Esophagus muscularis mucosa (tissue), 4 donors: ENCODE measurements at regions not wholly inside any gene's neighbourhood (a gene's known extent, or its start where the extent isn't known, plus 50 kb on each side); places are given as distances from the start of the nearest gene placed in this dataset.
"Not testable (repeated sequence)": the region's sequence is repeated elsewhere in the genome, so short reads cannot be mapped to it uniquely, and the experiment has no call there.

Experiments used
- DNase-seq: peaks from one replicate; pipeline ENCODE4 v3.0.0-alpha.2; 2017; ENCODE audit errors: extremely low spot score
- H3K27ac ChIP-seq, 4 donors: fragments of 200-600 bp; sonication (generic); replicated peaks in 1 of 4; 1 replicate in 3 of 4; 2 replicates in 1 of 4; pipeline ENCODE4 v1.5.1; 2016 to 2019; ENCODE audit warnings: mild to moderate bottlenecking in 1 of 4
- H3K27me3 ChIP-seq, 4 donors: fragments of 200-600 bp; sonication (generic); one replicate each; pipeline versions ENCODE4 v1.5.1 to v1.6.0; 2016 to 2019
- H3K36me3 ChIP-seq, 4 donors: fragments of 200-600 bp; sonication (generic); one replicate each; pipeline ENCODE4 v1.5.1; 2016 to 2019
- H3K4me1 ChIP-seq, 4 donors: fragments of 200-600 bp; sonication (generic); one replicate each; pipeline ENCODE4 v1.5.1; 2016 to 2019
- H3K4me3 ChIP-seq, 4 donors: fragments of 200-600 bp; sonication (generic); 1 replicate in 2 of 4; 2 replicates in 2 of 4; pipeline ENCODE4 v1.5.1; 2016 to 2019; ENCODE audit warnings: mild to moderate bottlenecking in 4 of 4, moderate library complexity in 1 of 4
- H3K9me3 ChIP-seq, 4 donors: fragments of 200-600 bp; sonication (generic); 1 replicate in 3 of 4; 2 replicates in 1 of 4; pipeline ENCODE4 v1.5.1; 2016 to 2019
- EP300 ChIP-seq: sonication (generic); formaldehyde crosslinking; IDR thresholded peaks from one replicate; pipeline ENCODE4 v1.6.1; 2017; ENCODE audit warnings: antibody characterized with exemption
- POLR2A ChIP-seq: fragments of 450-650 bp; IDR thresholded peaks from one replicate; pipeline ENCODE4 v1.6.1; 2017; ENCODE audit warnings: antibody characterized with exemption, moderate library complexity, mild to moderate bottlenecking, low read depth
- POLR2AphosphoS5 ChIP-seq, 2 donors: sonication (generic); formaldehyde crosslinking; IDR thresholded peaks; one replicate each; pipeline ENCODE4 v1.6.1; 2017; ENCODE audit warnings: antibody characterized with exemption in 2 of 2
- WGBS: methylation state at CpG from one replicate; pipeline ENCODE4 v1.1.5; 2018; 5-methylcytosine and 5-hydroxymethylcytosine counted together
- intact Hi-C: fragments of 100-400 bp; cut with DNase I; formaldehyde crosslinking; loops from one replicate; pipeline ENCODE4 v1.15.1; 2023
- TF ChIP-seq, protein P1 (sequence below), 3 experiments: fragments of 200-600 bp in 2 of 3; fragments of 450-650 bp in 1 of 3; sonication (generic) in 2 of 3; IDR thresholded peaks; one replicate each; pipeline ENCODE4 v1.5.1; 2017 to 2019; ENCODE audit warnings: antibody characterized with exemption in 3 of 3, mild to moderate bottlenecking in 2 of 3, moderate library complexity in 1 of 3

DNA sequence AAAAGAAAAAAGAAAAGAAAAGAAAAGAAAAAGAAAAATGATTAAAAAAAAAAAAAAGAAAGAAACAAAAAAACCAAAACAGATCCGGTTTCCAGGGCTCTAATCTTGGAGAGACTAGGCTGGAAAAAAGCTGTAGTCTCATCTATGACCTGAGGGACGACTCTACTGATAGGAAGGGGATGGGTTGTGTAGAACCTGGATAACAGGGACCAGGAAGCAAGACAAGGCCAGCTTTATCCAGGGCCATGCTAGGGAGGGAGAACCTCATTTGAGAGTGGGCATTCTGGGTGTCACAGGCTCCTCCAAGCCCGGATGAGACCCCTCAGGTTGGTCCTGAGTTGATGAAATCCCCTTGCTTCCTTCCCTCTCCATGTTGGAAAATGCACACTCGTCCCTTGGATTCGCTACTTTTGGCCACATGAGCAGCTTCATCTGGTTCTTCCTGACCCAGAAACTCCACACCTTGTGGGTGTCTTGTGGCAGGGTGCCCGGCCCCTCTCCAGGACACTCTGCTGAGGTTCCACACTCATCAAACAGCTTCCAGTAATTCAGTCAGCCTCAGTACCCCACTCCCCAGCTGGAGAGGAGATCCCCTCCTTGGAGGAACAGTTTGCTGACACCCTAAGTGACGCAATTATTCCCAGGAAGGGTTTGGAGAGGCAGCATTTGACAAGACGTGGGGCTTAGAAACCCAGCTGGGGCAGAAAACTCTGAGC is 71.1 kb upstream of the LHFPL2 start:
- no peaks in the 10 kb centered on the region for H3K9me3 ChIP-seq
- intact Hi-C loops, result no loop called here
- 90% methylated on average over 8 of the region's 8 CpGs for WGBS

DNA sequence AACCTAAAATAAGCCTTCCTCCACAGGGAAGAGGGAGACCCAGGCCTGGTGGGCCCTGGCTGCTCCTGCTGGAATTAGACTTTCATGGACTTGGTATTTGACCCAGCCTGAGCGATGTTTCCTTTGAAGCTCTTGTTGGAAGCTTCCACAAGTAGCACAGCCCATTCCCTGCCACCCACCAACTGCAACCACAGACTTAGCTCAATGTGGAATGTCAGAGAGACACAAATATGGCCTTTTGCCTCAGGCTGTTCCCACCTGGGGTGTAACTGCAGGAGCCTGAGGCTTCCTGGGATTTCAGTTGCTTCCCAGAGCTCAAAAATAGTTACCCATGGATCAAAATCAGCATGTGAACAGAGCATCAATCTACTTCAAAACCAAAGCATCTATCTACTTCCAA is 70.3 kb upstream of the LHFPL2 start:
- no peaks in the 10 kb centered on the region for H3K27me3 ChIP-seq
- no peak overlapping the region for H3K4me3 ChIP-seq
- TF ChIP-seq, protein P1, sequence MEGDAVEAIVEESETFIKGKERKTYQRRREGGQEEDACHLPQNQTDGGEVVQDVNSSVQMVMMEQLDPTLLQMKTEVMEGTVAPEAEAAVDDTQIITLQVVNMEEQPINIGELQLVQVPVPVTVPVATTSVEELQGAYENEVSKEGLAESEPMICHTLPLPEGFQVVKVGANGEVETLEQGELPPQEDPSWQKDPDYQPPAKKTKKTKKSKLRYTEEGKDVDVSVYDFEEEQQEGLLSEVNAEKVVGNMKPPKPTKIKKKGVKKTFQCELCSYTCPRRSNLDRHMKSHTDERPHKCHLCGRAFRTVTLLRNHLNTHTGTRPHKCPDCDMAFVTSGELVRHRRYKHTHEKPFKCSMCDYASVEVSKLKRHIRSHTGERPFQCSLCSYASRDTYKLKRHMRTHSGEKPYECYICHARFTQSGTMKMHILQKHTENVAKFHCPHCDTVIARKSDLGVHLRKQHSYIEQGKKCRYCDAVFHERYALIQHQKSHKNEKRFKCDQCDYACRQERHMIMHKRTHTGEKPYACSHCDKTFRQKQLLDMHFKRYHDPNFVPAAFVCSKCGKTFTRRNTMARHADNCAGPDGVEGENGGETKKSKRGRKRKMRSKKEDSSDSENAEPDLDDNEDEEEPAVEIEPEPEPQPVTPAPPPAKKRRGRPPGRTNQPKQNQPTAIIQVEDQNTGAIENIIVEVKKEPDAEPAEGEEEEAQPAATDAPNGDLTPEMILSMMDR (IDR thresholded peaks at IDR 0.05), result no peak
- TF ChIP-seq POLR2AphosphoS5 (IDR thresholded peaks at IDR 0.05), result no peak
- TF ChIP-seq POLR2A, result no peak
- TF ChIP-seq EP300, result no peak
- no CpG with 5 or more reads among the region's 1 CpG for WGBS
- no peaks in the 10 kb centered on the region for H3K9me3 ChIP-seq
- H3K27ac ChIP-seq, result no peak overlapping the region
- DNase-seq, result no peak
- no peaks in the 10 kb centered on the region for H3K4me1 ChIP-seq
- intact Hi-C loops, result no loop called here
- no peaks in the 10 kb centered on the region for H3K36me3 ChIP-seq

More for the DNA sequence above, 71.1 kb upstream of the LHFPL2 start:
- no peak overlapping the region for H3K27ac ChIP-seq
- no peak for TF ChIP-seq EP300
- TF ChIP-seq, protein P1 (IDR thresholded peaks at IDR 0.05), result no peak
- no peak for TF ChIP-seq POLR2A
- no peak for TF ChIP-seq POLR2AphosphoS5 (IDR thresholded peaks at IDR 0.05)
- no peak for DNase-seq
- no peaks in the 10 kb centered on the region for H3K27me3 ChIP-seq
- H3K4me3 ChIP-seq, result no peak overlapping the region
- H3K36me3 ChIP-seq, result no peaks in the 10 kb centered on the region
- H3K4me1 ChIP-seq, result no peaks in the 10 kb centered on the region

DNA sequence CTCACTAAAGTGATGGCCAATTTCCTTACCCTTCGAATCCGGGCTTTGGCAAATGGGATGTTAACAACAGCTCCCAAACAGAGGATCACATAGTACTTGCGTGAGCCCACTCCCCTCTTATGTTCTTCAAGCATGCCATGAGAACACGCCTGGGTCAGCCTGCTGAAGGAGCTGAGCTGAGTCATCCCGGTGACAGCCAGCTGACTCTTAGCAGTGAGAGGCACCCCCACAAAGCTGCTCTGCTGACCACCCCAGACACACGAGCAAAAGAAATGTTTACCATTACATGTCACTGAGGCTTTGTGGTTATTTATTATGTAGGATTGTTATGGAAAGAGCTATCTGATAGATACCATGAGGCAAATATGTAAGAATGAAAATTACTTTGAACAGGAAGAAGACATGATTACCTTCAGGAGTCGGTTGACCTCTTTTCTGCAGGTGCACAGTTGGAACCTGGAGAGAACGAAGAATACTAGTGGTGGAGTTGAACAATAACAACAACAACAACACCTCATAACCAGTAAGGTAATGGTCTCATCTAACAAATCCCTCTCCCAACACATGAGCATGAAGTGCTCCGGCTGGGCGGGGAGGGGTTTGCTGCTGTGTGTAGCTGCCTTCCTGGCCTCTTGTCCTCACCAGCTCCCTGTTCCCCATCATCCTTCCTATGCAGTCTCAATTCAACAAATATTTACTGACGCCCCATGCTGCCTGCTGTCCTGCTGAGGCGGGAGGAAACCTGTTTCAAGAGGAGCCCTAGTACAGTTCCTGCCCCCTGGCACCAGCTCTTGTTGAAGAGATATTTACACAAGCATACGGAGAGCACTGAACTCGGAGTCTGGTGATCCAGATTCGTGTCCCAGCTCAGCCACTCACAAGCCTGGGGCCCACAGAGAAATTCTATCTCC is 69.4 kb upstream of the LHFPL2 start:
- no peak for DNase-seq
- 87% methylated on average over 14 of the region's 15 CpGs for WGBS
- Histone ChIP-seq H3K4me3 (no peak overlapping the region), H3K27me3 (no peaks in the 10 kb centered on the region), H3K27ac (no peak overlapping the region), H3K4me1 (no peaks in the 10 kb centered on the region), H3K9me3 (no peaks in the 10 kb centered on the region), H3K36me3 (no peaks in the 10 kb centered on the region)
- TF ChIP-seq EP300 (no peak), POLR2AphosphoS5 (IDR thresholded peaks at IDR 0.05) (no peak), POLR2A (no peak)
- TF ChIP-seq, protein P1 (IDR thresholded peaks at IDR 0.05), result no peak
- intact Hi-C loops, result no loop called here

DNA sequence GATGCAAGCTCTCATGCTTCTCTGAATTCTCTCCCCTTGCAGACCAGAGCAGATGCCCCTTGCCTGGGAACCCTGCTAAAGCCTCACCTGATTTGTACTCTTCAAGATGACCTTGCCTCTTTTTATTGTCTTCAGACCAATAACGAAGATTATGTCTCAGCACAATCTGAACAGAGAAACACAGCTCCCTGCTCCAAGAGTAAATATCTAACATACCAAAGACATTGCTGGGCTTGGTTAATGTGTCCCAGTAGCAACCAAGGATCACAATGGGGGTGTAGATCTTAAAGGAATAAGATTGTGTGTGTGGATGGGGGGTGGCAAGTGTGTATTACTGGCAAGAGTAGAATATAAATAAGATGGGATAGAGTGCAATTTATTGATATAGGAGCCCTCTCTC is 67.6 kb upstream of the LHFPL2 start:
- Histone ChIP-seq H3K27me3 (no peaks in the 10 kb centered on the region), H3K4me3 (no peak overlapping the region), H3K4me1 (no peaks in the 10 kb centered on the region), H3K27ac (no peak overlapping the region), H3K9me3 (no peaks in the 10 kb centered on the region), H3K36me3 (no peaks in the 10 kb centered on the region)
- no peak for DNase-seq
- TF ChIP-seq, protein P1 (IDR thresholded peaks at IDR 0.05), result no peak
- intact Hi-C loops, result no loop called here
- WGBS, result 44% methylated on average over 1 of the region's 1 CpG

DNA sequence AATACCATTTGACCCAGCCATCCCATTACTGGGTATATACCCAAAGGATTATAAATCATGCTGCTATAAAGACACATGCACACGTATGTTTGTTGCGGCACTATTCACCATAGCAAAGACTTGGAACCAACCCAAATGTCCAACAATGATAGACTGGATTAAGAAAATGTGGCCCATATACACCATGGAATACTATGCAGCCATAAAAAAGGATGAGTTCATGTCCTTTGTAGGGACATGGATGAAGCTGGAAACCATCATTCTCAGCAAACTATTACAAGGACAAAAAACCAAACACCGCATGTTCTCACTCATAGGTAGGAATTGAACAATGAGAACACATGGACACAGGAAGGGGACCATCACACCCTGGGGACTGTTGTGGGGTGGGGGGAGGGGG is 66.8 kb upstream of the LHFPL2 start:
- H3K9me3 ChIP-seq, H3K4me3 ChIP-seq, H3K36me3 ChIP-seq, H3K27ac ChIP-seq, H3K4me1 ChIP-seq, DNase-seq, H3K27me3 ChIP-seq, intact Hi-C loops: not testable (repeated sequence)
- WGBS, result 96% methylated on average over 3 of the region's 3 CpGs

DNA sequence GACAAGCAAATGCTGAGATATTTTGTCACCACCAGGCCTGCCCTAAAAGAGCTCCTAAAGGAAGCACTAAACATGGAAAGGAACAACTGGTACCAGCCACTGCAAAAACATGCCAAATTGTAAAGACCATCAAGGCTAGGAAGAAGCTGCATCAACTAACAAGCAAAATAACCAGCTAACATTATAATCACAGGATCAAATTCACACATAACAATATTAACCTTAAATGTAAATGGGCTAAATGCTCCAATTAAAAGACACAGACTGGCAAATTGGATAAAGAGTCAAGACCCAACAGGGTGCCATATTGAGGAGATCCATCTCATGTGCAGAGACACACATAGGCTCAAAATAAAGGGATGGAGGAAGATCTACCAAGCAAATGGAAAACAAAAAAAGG is 63.1 kb upstream of the LHFPL2 start:
- DNase-seq, H3K27me3 ChIP-seq, H3K36me3 ChIP-seq, H3K9me3 ChIP-seq, H3K27ac ChIP-seq, H3K4me3 ChIP-seq, H3K4me1 ChIP-seq, intact Hi-C loops: not testable (repeated sequence)

DNA sequence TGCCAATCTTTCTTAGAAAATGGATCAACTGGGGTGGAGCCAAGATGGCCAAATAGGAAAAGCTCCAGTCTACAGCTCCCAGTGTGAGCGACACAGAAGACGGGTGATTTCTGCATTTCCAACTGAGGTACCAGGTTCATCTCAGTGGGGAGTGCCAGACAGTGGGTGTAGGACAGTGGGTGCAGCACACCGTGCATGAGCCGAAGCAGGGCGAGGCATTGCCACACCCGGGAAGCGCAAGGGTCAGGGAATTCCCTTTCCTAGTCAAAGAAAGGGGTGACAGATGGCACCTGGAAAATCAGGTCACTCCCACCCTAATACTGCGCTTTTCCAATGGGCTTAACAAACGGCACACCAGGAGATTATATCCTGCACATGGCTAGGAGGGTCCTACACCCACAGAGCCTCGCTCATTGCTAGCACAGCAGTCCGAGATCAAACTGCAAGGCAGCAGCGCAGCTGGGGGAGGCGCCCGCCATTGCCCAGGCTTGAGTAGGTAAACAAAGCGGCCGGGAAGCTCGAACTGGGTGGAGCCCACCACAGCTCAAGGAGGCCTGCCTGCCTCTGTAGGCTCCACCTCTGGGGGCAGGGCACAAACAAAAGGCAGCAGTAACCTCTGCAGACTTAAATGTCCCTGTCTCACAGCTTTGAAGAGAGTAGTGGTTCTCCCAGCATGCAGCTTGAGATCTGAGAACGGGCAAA is 61.3 kb upstream of the LHFPL2 start:
- H3K4me3 ChIP-seq, H3K36me3 ChIP-seq, H3K27ac ChIP-seq, H3K27me3 ChIP-seq, H3K9me3 ChIP-seq, intact Hi-C loops, H3K4me1 ChIP-seq, DNase-seq: not testable (repeated sequence)
- 95% methylated on average over 10 of the region's 18 CpGs for WGBS
